Peyer's patch (tissue), 4 donors: ENCODE measurements at regions not wholly inside any gene's neighbourhood (a gene's known extent, or its start where the extent isn't known, plus 50 kb on each side); places are given as distances from the start of the nearest gene placed in this dataset.

Experiments
- DNase-seq, 3 donors: peaks; one replicate each; pipeline ENCODE4 v3.0.0-alpha.2; 2017 to 2019
- H3K27ac ChIP-seq, 4 donors: fragments of 200-600 bp; sonication (generic); one replicate each; pipeline ENCODE4 v1.5.1; 2016 to 2019
- H3K27me3 ChIP-seq, 2 donors: fragments of 200-600 bp; sonication (generic); one replicate each; pipeline ENCODE4 v1.5.1; 2019
- H3K36me3 ChIP-seq, 3 donors: fragments of 200-600 bp; sonication (generic); one replicate each; pipeline ENCODE4 v1.5.1; 2016 to 2019
- H3K4me1 ChIP-seq, 4 donors: fragments of 200-600 bp; sonication (generic); one replicate each; pipeline ENCODE4 v1.5.1; 2016 to 2019
- H3K4me3 ChIP-seq, 4 donors: fragments of 200-600 bp; sonication (generic); 1 replicate in 3 of 4; 2 replicates in 1 of 4; pipeline ENCODE4 v1.5.1; 2016 to 2019; ENCODE audit warnings: mild to moderate bottlenecking in 1 of 4
- H3K9me3 ChIP-seq, 4 donors: fragments of 200-600 bp; sonication (generic); one replicate each; pipeline ENCODE4 v1.5.1; 2016 to 2019; ENCODE audit warnings: mild to moderate bottlenecking in 1 of 4
- CTCF ChIP-seq, 6 experiments: fragments of 450-650 bp in 4 of 6; fragments of 200-600 bp in 2 of 6; sonication (generic) in 1 of 6; IDR thresholded peaks; one replicate each; pipeline ENCODE4 v1.5.1; 2017 to 2019; ENCODE audit warnings: antibody characterized with exemption in 6 of 6, mild to moderate bottlenecking in 3 of 6, moderate library complexity in 1 of 6
- POLR2A ChIP-seq, 2 donors: fragments of 450-650 bp; IDR thresholded peaks; one replicate each; pipeline ENCODE4 v1.5.1; 2017; ENCODE audit warnings: antibody characterized with exemption in 2 of 2, mild to moderate bottlenecking in 2 of 2, moderate library complexity in 2 of 2

- TF ChIP-seq POLR2A (IDR thresholded peaks at IDR 0.05) (no peak), CTCF (IDR thresholded peaks at IDR 0.05) (no peak)
- H3K36me3 ChIP-seq, result no peaks in the 10 kb centered on the region
- no peaks in the 10 kb centered on the region for H3K4me1 ChIP-seq
- H3K9me3 ChIP-seq, result no peaks in the 10 kb centered on the region
- H3K27me3 ChIP-seq, result no peaks in the 10 kb centered on the region
- H3K4me3 ChIP-seq, result no peak overlapping the region
- no peak for DNase-seq
- H3K27ac ChIP-seq, result no peak overlapping the region
Observed at GRCh38 chr13:38204556-38204955, 145.1 kb upstream of the UFM1 start.

- TF ChIP-seq CTCF (IDR thresholded peaks at IDR 0.05) (no peak), POLR2A (IDR thresholded peaks at IDR 0.05) (no peak)
- Histone ChIP-seq H3K27ac (no peak overlapping the region), H3K4me3 (no peak overlapping the region), H3K27me3 (no peaks in the 10 kb centered on the region), H3K4me1 (no peaks in the 10 kb centered on the region), H3K36me3 (no peaks in the 10 kb centered on the region), H3K9me3 (no peaks in the 10 kb centered on the region)
- DNase-seq, result no peak
Observed at GRCh38 chr13:38202740-38203139, 146.9 kb upstream of the UFM1 start.

GRCh38 chr13:38191016-38191415 is 158.6 kb upstream of the UFM1 start:
- Histone ChIP-seq H3K4me3 (no peak overlapping the region), H3K36me3 (no peaks in the 10 kb centered on the region), H3K4me1 (no peaks in the 10 kb centered on the region), H3K27ac (no peak overlapping the region), H3K9me3 (no peaks in the 10 kb centered on the region), H3K27me3 (no peaks in the 10 kb centered on the region)
- no peak for DNase-seq
- TF ChIP-seq POLR2A (IDR thresholded peaks at IDR 0.05) (no peak), CTCF (IDR thresholded peaks at IDR 0.05) (no peak)

- H3K4me3 ChIP-seq, result peak overlapping the region in 1 of 4 donors; percentile 4
- no peak for DNase-seq
- H3K9me3 ChIP-seq, result no peaks in the 10 kb centered on the region
- H3K4me1 ChIP-seq, result no peaks in the 10 kb centered on the region
- H3K36me3 ChIP-seq, result no peaks in the 10 kb centered on the region
- H3K27ac ChIP-seq, result no peak overlapping the region
- H3K27me3 ChIP-seq, result no peaks in the 10 kb centered on the region
- TF ChIP-seq POLR2A (IDR thresholded peaks at IDR 0.05) (no peak), CTCF (IDR thresholded peaks at IDR 0.05) (no peak)
Observed at GRCh38 chr13:38180670-38181069, 169.0 kb upstream of the UFM1 start.

GRCh38 chr13:38180126-38180525 is 169.5 kb upstream of the UFM1 start:
- H3K27me3 ChIP-seq, result no peaks in the 10 kb centered on the region
- no peaks in the 10 kb centered on the region for H3K4me1 ChIP-seq
- H3K27ac ChIP-seq, result no peak overlapping the region
- H3K4me3 ChIP-seq, result no peak overlapping the region
- TF ChIP-seq CTCF (IDR thresholded peaks at IDR 0.05), result no peak
- no peak for TF ChIP-seq POLR2A (IDR thresholded peaks at IDR 0.05)
- no peaks in the 10 kb centered on the region for H3K9me3 ChIP-seq
- no peaks in the 10 kb centered on the region for H3K36me3 ChIP-seq
- no peak for DNase-seq

GRCh38 chr13:38176664-38177063 is 173.0 kb upstream of the UFM1 start:
- DNase-seq, result no peak
- H3K36me3 ChIP-seq, result no peaks in the 10 kb centered on the region
- no peak overlapping the region for H3K4me3 ChIP-seq
- H3K27me3 ChIP-seq, result no peaks in the 10 kb centered on the region
- no peaks in the 10 kb centered on the region for H3K9me3 ChIP-seq
- no peaks in the 10 kb centered on the region for H3K4me1 ChIP-seq
- no peak for TF ChIP-seq CTCF (IDR thresholded peaks at IDR 0.05)
- TF ChIP-seq POLR2A (IDR thresholded peaks at IDR 0.05), result no peak
- no peak overlapping the region for H3K27ac ChIP-seq
